Stomach (tissue), 8 donors: ENCODE measurements at regions not wholly inside any gene's neighbourhood (a gene's known extent, or its start where the extent isn't known, plus 50 kb on each side); places are given as distances from the start of the nearest gene placed in this dataset.

Source experiments
- DNase-seq, 2 donors: peaks; one replicate each; pipeline versions ENCODE4 v3.0.0 to v3.0.0-alpha.2; 2013 to 2019
- H3K27ac ChIP-seq, 5 donors: fragments of 200-600 bp in 4 of 5; sonication (generic) in 4 of 5; one replicate each; pipeline ENCODE4 v1.5.1; 2013 to 2019; ENCODE audit warnings: mild to moderate bottlenecking in 1 of 5, moderate library complexity in 1 of 5
- H3K27me3 ChIP-seq, 3 donors: fragments of 200-600 bp; sonication (generic); one replicate each; pipeline ENCODE4 v1.5.1; 2017 to 2019; ENCODE audit warnings: mixed run types in 1 of 3
- H3K36me3 ChIP-seq, 4 donors: fragments of 200-600 bp; sonication (generic); 1 replicate in 3 of 4; 2 replicates in 1 of 4; pipeline ENCODE4 v1.5.1; 2016 to 2019
- H3K4me1 ChIP-seq, 4 donors: fragments of 200-600 bp; sonication (generic); one replicate each; pipeline ENCODE4 v1.5.1; 2016 to 2019
- H3K4me3 ChIP-seq, 4 donors: fragments of 200-600 bp; sonication (generic) in 3 of 4; one replicate each; pipeline ENCODE4 v1.5.1; 2016 to 2019; ENCODE audit warnings: mild to moderate bottlenecking in 1 of 4
- H3K9me3 ChIP-seq, 4 donors: fragments of 200-600 bp; sonication (generic); one replicate each; pipeline ENCODE4 v1.5.1; 2016 to 2019
- EP300 ChIP-seq: sonication (generic); formaldehyde crosslinking; IDR thresholded peaks from one replicate; pipeline ENCODE4 v1.6.1; 2017; ENCODE audit warnings: antibody characterized with exemption
- POLR2A ChIP-seq, 4 donors: fragments of 450-650 bp; IDR thresholded peaks; one replicate each; pipeline ENCODE4 v1.6.1; 2016; ENCODE audit warnings: antibody characterized with exemption in 4 of 4, control low read depth in 2 of 4, mild to moderate bottlenecking in 1 of 4, moderate library complexity in 1 of 4
- POLR2AphosphoS5 ChIP-seq, 3 donors: sonication (generic); formaldehyde crosslinking; IDR thresholded peaks; one replicate each; pipeline ENCODE4 v1.6.1; 2016; ENCODE audit warnings: antibody characterized with exemption in 3 of 3
- WGBS, 5 donors: extraction: QIAGEN DNeasy Blood & Tissue Kit in 3 of 5; methylation state at CpG; one replicate each; pipeline versions ENCODE4 v1.1.5 to v1.1.7; 2013 to 2018; 5-methylcytosine and 5-hydroxymethylcytosine counted together
- intact Hi-C: fragments of 100-400 bp; cut with DNase I; formaldehyde crosslinking; loops from one replicate; pipeline ENCODE4 v1.15.1; 2023; ENCODE audit warnings: low total_unique reads
- TF ChIP-seq, protein P1 (sequence below), 7 experiments: fragments of 450-650 bp in 4 of 7; fragments of 200-600 bp in 3 of 7; sonication (generic) in 3 of 7; IDR thresholded peaks; one replicate each; pipeline ENCODE4 v1.5.1; 2016 to 2019; ENCODE audit warnings: antibody characterized with exemption in 7 of 7, control low read depth in 2 of 7, mild to moderate bottlenecking in 1 of 7
- donor health status: healthy with polysubstance abuse.
- donor health status: Bipolar disorder and iron deficiency.
- donor health status: healthy.

DNA sequence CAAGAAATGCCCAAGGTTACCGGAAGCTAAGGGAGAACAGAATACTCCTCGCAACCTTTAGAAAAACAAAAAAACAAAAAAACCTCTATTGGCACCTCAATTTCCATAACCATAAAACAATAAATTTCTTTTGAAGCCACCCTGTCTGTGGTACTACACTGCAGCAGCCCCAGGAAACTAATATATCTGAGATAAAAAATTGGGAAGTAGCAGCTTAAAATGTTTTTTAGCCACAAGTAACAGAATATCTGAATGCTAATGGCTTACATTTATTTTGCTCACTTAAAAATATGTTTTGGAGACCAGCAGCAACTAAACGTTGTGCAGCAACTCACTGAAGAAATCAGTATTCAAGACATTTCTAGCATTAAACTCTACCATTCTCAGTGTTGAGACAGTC is 969.6 kb downstream of the DNAH5 start:
- H3K4me3 ChIP-seq: no peak overlapping the region
- 68 to 81% (median 75%) methylated on average over 3 of the region's 3 CpGs for WGBS, 5 donors
- TF ChIP-seq POLR2AphosphoS5 (IDR thresholded peaks at IDR 0.05) (no peak), EP300 (no peak), POLR2A (IDR thresholded peaks at IDR 0.05) (no peak)
- TF ChIP-seq, protein P1, sequence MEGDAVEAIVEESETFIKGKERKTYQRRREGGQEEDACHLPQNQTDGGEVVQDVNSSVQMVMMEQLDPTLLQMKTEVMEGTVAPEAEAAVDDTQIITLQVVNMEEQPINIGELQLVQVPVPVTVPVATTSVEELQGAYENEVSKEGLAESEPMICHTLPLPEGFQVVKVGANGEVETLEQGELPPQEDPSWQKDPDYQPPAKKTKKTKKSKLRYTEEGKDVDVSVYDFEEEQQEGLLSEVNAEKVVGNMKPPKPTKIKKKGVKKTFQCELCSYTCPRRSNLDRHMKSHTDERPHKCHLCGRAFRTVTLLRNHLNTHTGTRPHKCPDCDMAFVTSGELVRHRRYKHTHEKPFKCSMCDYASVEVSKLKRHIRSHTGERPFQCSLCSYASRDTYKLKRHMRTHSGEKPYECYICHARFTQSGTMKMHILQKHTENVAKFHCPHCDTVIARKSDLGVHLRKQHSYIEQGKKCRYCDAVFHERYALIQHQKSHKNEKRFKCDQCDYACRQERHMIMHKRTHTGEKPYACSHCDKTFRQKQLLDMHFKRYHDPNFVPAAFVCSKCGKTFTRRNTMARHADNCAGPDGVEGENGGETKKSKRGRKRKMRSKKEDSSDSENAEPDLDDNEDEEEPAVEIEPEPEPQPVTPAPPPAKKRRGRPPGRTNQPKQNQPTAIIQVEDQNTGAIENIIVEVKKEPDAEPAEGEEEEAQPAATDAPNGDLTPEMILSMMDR (IDR thresholded peaks at IDR 0.05): no peak
- no peaks in the 10 kb centered on the region for H3K36me3 ChIP-seq
- no peaks in the 10 kb centered on the region for H3K9me3 ChIP-seq
- no peak for DNase-seq
- no peaks in the 10 kb centered on the region for H3K4me1 ChIP-seq
- intact Hi-C loops: no loop called here
- no peaks in the 10 kb centered on the region for H3K27me3 ChIP-seq
- no peak overlapping the region for H3K27ac ChIP-seq

DNA sequence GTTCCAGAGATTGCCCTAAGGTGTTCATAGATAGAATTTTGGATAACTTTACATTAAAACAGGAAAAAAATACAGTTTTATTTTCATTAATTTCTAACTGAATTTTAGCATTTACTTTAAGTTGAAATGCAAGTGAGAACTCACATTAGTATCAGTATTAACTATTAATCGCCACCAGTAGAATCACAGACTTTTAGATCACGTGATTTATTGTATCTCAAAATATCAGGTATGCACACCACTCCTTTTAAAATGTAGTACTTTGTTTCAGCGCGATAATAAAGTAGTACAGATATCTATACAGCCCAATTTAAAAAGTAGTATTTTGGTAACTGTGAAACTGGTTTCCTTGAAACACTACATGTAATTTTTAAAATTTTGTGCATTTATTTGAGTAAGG is 978.7 kb downstream of the DNAH5 start:
- Histone ChIP-seq H3K27me3 (no peaks in the 10 kb centered on the region), H3K4me1 (no peaks in the 10 kb centered on the region), H3K4me3 (no peak overlapping the region), H3K27ac (no peak overlapping the region), H3K36me3 (no peaks in the 10 kb centered on the region), H3K9me3 (no peaks in the 10 kb centered on the region)
- no peak for DNase-seq
- 83 to 91% (median 88%) methylated on average over 4 of the region's 4 CpGs for WGBS, 5 donors
- TF ChIP-seq POLR2A (IDR thresholded peaks at IDR 0.05): no peak
- TF ChIP-seq EP300: no peak
- TF ChIP-seq, protein P1 (IDR thresholded peaks at IDR 0.05): no peak
- no peak for TF ChIP-seq POLR2AphosphoS5 (IDR thresholded peaks at IDR 0.05)
- intact Hi-C loops: no loop called here

DNA sequence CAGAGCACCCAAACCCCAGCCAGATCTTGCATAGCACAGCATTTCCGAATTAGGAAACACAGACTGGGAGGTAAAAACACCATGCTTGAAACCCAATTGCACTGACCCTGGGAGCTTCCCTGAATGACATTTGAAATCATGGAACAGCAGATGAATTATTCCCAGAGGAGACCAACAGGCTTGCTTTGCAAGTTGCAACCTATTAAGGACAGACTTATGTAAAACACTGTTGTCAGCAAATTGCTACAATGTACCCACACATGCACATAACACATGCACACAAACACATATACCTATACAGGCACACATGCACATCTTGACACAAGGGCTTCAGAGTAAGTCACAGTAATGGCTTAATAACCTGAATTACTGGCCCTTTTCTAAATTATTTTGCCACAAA is 984.8 kb downstream of the DNAH5 start:
- TF ChIP-seq EP300: no peak
- TF ChIP-seq, protein P1 (IDR thresholded peaks at IDR 0.05): no peak
- TF ChIP-seq POLR2A (IDR thresholded peaks at IDR 0.05): no peak
- no peak for TF ChIP-seq POLR2AphosphoS5 (IDR thresholded peaks at IDR 0.05)
- no peaks in the 10 kb centered on the region for H3K36me3 ChIP-seq
- no peaks in the 10 kb centered on the region for H3K4me1 ChIP-seq
- no peak overlapping the region for H3K4me3 ChIP-seq
- H3K9me3 ChIP-seq: no peaks in the 10 kb centered on the region
- 69 to 94% (median 85%) methylated on average over 1 of the region's 1 CpG for WGBS, 5 donors
- DNase-seq: no peak
- H3K27me3 ChIP-seq: no peaks in the 10 kb centered on the region
- no peak overlapping the region for H3K27ac ChIP-seq
- intact Hi-C loops: no loop called here

DNA sequence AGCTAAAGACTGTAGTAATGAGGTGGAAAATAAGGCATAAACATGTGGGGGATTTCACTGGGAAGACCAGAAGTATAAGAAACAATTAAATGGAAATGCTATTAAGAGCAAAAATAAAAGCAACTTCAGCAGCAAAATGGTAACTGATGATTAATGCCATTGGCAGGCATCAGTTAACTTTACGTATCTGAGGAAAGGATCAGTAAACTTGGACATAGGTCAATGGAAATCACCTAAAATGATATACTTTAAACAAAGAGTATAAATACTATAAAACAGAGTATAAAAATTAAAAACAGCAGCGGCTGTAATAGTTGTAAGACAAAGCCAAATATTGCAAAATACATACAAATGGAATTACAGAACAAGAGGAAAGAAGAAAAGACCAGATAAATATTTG is 992.1 kb downstream of the DNAH5 start:
- intact Hi-C loops: no loop called here
- H3K27me3 ChIP-seq: no peaks in the 10 kb centered on the region
- H3K36me3 ChIP-seq: no peaks in the 10 kb centered on the region
- no peaks in the 10 kb centered on the region for H3K9me3 ChIP-seq
- H3K4me1 ChIP-seq: no peaks in the 10 kb centered on the region
- no peak for DNase-seq
- WGBS, 5 donors: 39 to 47% (median 43%) methylated on average over 2 of the region's 2 CpGs
- TF ChIP-seq, protein P1 (IDR thresholded peaks at IDR 0.05): no peak
- no peak overlapping the region for H3K27ac ChIP-seq
- no peak overlapping the region for H3K4me3 ChIP-seq

DNA sequence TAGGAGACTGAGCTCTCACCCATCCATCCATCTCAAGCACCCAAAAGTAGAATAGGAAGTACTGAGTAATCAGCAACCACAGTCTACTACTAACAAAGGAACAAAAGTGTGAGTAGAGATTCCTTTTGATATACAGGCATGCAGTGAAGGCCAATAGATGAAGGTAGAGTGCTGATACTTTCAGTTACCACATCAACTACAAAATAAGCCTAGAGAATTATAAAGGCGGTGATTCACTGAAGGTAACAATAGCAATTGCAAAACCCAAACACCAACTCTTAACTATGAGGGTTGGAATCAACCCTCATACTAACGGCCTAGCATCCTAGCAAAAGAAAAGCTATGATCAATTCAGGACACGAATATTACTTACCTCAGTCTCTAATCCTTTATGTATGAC is 992.6 kb downstream of the DNAH5 start:
- Histone ChIP-seq H3K4me3 (no peak overlapping the region), H3K27ac (no peak overlapping the region), H3K27me3 (no peaks in the 10 kb centered on the region), H3K4me1 (no peaks in the 10 kb centered on the region), H3K9me3 (no peaks in the 10 kb centered on the region), H3K36me3 (no peaks in the 10 kb centered on the region)
- DNase-seq: no peak
- intact Hi-C loops: no loop called here
- TF ChIP-seq POLR2AphosphoS5 (IDR thresholded peaks at IDR 0.05) (no peak), POLR2A (IDR thresholded peaks at IDR 0.05) (no peak), EP300 (no peak)
- TF ChIP-seq, protein P1 (IDR thresholded peaks at IDR 0.05): no peak
- WGBS, 5 donors: 80 to 91% (median 84%) methylated on average over 3 of the region's 3 CpGs
